ENCODE measurements at regions not wholly inside any gene's neighbourhood (a gene's known extent, or its start where the extent isn't known, plus 50 kb on each side); places are given as distances from the start of the nearest gene placed in this dataset.

GRCh38 chr7:31411416-31411815 is 70.9 kb upstream of the NEUROD6 start:
- H3K4me2 ChIP-seq (ENCODE audit: unreplicated experiment) = no peak overlapping the region
- no peaks in the 10 kb centered on the region for H3K79me2 ChIP-seq (ENCODE audit: insufficient read depth)
- H3F3A ChIP-seq (ENCODE audit: insufficient read depth) = no peaks in the 10 kb centered on the region
- WGBS, 2 experiments (ENCODE audit: low coverage in 1 of 2, low lambda C conversion rate in 2 of 2, missing lambda C conversion rate in 2 of 2) = 50% methylated on average over 1 of the region's 1 CpG
- H3K27ac ChIP-seq = no peak overlapping the region
- no peaks in the 10 kb centered on the region for H4K20me1 ChIP-seq (ENCODE audit: insufficient read depth)
- in situ Hi-C loops (cut with MboI) = no loop called here
- no peaks in the 10 kb centered on the region for H3K36me3 ChIP-seq (ENCODE audit: low read depth)
- no peak overlapping the region for H2AFZ ChIP-seq
- H3K4me3 ChIP-seq = no peak overlapping the region
- no peaks in the 10 kb centered on the region for H3K4me1 ChIP-seq (ENCODE audit: insufficient read depth)
- no peak for DNase-seq
- H3K9ac ChIP-seq = no peak overlapping the region
- no peaks in the 10 kb centered on the region for H3K27me3 ChIP-seq (replicated peaks; ENCODE audit: insufficient read depth)
- no peaks in the 10 kb centered on the region for H3K9me3 ChIP-seq (ENCODE audit: low read depth)
- no peaks in the 10 kb centered on the region for H3K9me2 ChIP-seq (ENCODE audit: insufficient read depth)
- TF ChIP-seq EZH2 (IDR thresholded peaks at IDR 0.05; ENCODE audit: insufficient read depth, poor library complexity, severe bottlenecking) (no peak), EZH2phosphoT487 (IDR thresholded peaks at IDR 0.05; ENCODE audit: insufficient read depth, low read depth) (no peak)

- no peak overlapping the region for H2AFZ ChIP-seq
- no peaks in the 10 kb centered on the region for H3K9me3 ChIP-seq (ENCODE audit: low read depth)
- no peaks in the 10 kb centered on the region for H3F3A ChIP-seq (ENCODE audit: insufficient read depth)
- no peaks in the 10 kb centered on the region for H3K79me2 ChIP-seq (ENCODE audit: insufficient read depth)
- H3K4me3 ChIP-seq = no peak overlapping the region
- no peak overlapping the region for H3K27ac ChIP-seq
- H4K20me1 ChIP-seq (ENCODE audit: insufficient read depth) = no peaks in the 10 kb centered on the region
- no peak for TF ChIP-seq EZH2 (IDR thresholded peaks at IDR 0.05; ENCODE audit: insufficient read depth, poor library complexity, severe bottlenecking)
- TF ChIP-seq EZH2phosphoT487 (IDR thresholded peaks at IDR 0.05; ENCODE audit: insufficient read depth, low read depth) = no peak
- no peak overlapping the region for H3K4me2 ChIP-seq (ENCODE audit: unreplicated experiment)
- in situ Hi-C loops (cut with MboI) = no loop called here
- no peaks in the 10 kb centered on the region for H3K9me2 ChIP-seq (ENCODE audit: insufficient read depth)
- no peak for DNase-seq
- 0 to 4% methylated on average over 1 of the region's 1 CpG for WGBS, 2 experiments (ENCODE audit: low coverage in 1 of 2, low lambda C conversion rate in 2 of 2, missing lambda C conversion rate in 2 of 2)
- no peak overlapping the region for H3K9ac ChIP-seq
- no peaks in the 10 kb centered on the region for H3K27me3 ChIP-seq (replicated peaks; ENCODE audit: insufficient read depth)
- H3K4me1 ChIP-seq (ENCODE audit: insufficient read depth) = no peaks in the 10 kb centered on the region
- H3K36me3 ChIP-seq (ENCODE audit: low read depth) = no peaks in the 10 kb centered on the region
Measured at GRCh38 chr7:31413766-31414165, 73.2 kb upstream of the NEUROD6 start.

GRCh38 chr7:31416381-31416870 is 75.9 kb upstream of the NEUROD6 start:
- no peaks in the 10 kb centered on the region for H3K36me3 ChIP-seq (ENCODE audit: low read depth)
- H3K9me3 ChIP-seq (ENCODE audit: low read depth) = no peaks in the 10 kb centered on the region
- no peak for TF ChIP-seq EZH2 (IDR thresholded peaks at IDR 0.05; ENCODE audit: insufficient read depth, poor library complexity, severe bottlenecking)
- no peak for TF ChIP-seq EZH2phosphoT487 (IDR thresholded peaks at IDR 0.05; ENCODE audit: insufficient read depth, low read depth)
- no peaks in the 10 kb centered on the region for H3K79me2 ChIP-seq (ENCODE audit: insufficient read depth)
- no peaks in the 10 kb centered on the region for H3F3A ChIP-seq (ENCODE audit: insufficient read depth)
- 8 to 9% methylated on average over 5 of the region's 5 CpGs for WGBS, 2 experiments (ENCODE audit: low coverage in 1 of 2, low lambda C conversion rate in 2 of 2, missing lambda C conversion rate in 2 of 2)
- no peak overlapping the region for H2AFZ ChIP-seq
- H3K4me3 ChIP-seq = no peak overlapping the region
- H3K9ac ChIP-seq = no peak overlapping the region
- no peak overlapping the region for H3K4me2 ChIP-seq (ENCODE audit: unreplicated experiment)
- no peaks in the 10 kb centered on the region for H3K27me3 ChIP-seq (replicated peaks; ENCODE audit: insufficient read depth)
- no peak for DNase-seq
- no peak overlapping the region for H3K27ac ChIP-seq
- in situ Hi-C loops (cut with MboI) = no loop called here
- no peaks in the 10 kb centered on the region for H3K4me1 ChIP-seq (ENCODE audit: insufficient read depth)
- no peaks in the 10 kb centered on the region for H3K9me2 ChIP-seq (ENCODE audit: insufficient read depth)
- no peaks in the 10 kb centered on the region for H4K20me1 ChIP-seq (ENCODE audit: insufficient read depth)

GRCh38 chr7:31418928-31419327 is 78.4 kb upstream of the NEUROD6 start:
- 8 to 11% methylated on average over 2 of the region's 2 CpGs for WGBS, 2 experiments (ENCODE audit: low coverage in 1 of 2, low lambda C conversion rate in 2 of 2, missing lambda C conversion rate in 2 of 2)
- Histone ChIP-seq H4K20me1 (ENCODE audit: insufficient read depth) (no peaks in the 10 kb centered on the region), H3K4me2 (ENCODE audit: unreplicated experiment) (no peak overlapping the region), H3K36me3 (ENCODE audit: low read depth) (no peaks in the 10 kb centered on the region), H3F3A (ENCODE audit: insufficient read depth) (no peaks in the 10 kb centered on the region), H3K9ac (no peak overlapping the region), H3K4me1 (ENCODE audit: insufficient read depth) (no peaks in the 10 kb centered on the region), H3K9me2 (ENCODE audit: insufficient read depth) (no peaks in the 10 kb centered on the region), H3K4me3 (no peak overlapping the region), H3K9me3 (ENCODE audit: low read depth) (no peaks in the 10 kb centered on the region), H2AFZ (no peak overlapping the region), H3K27me3 (replicated peaks; ENCODE audit: insufficient read depth) (no peaks in the 10 kb centered on the region), H3K27ac (no peak overlapping the region), H3K79me2 (ENCODE audit: insufficient read depth) (no peaks in the 10 kb centered on the region)
- DNase-seq = no peak
- in situ Hi-C loops (cut with MboI) = no loop called here
- TF ChIP-seq EZH2phosphoT487 (IDR thresholded peaks at IDR 0.05; ENCODE audit: insufficient read depth, low read depth) = no peak
- TF ChIP-seq EZH2 (IDR thresholded peaks at IDR 0.05; ENCODE audit: insufficient read depth, poor library complexity, severe bottlenecking) = no peak

GRCh38 chr7:31419505-31420055 is 79.1 kb upstream of the NEUROD6 start:
- H3K9me3 ChIP-seq (ENCODE audit: low read depth) = no peaks in the 10 kb centered on the region
- in situ Hi-C loops (cut with MboI) = no loop called here
- H3K27ac ChIP-seq = no peak overlapping the region
- no peaks in the 10 kb centered on the region for H3K79me2 ChIP-seq (ENCODE audit: insufficient read depth)
- H3K4me3 ChIP-seq = no peak overlapping the region
- H3F3A ChIP-seq (ENCODE audit: insufficient read depth) = no peaks in the 10 kb centered on the region
- H3K9me2 ChIP-seq (ENCODE audit: insufficient read depth) = no peaks in the 10 kb centered on the region
- H3K4me1 ChIP-seq (ENCODE audit: insufficient read depth) = no peaks in the 10 kb centered on the region
- no peak overlapping the region for H2AFZ ChIP-seq
- no peak overlapping the region for H3K4me2 ChIP-seq (ENCODE audit: unreplicated experiment)
- TF ChIP-seq EZH2phosphoT487 (IDR thresholded peaks at IDR 0.05; ENCODE audit: insufficient read depth, low read depth) (no peak), EZH2 (IDR thresholded peaks at IDR 0.05; ENCODE audit: insufficient read depth, poor library complexity, severe bottlenecking) (no peak)
- H3K9ac ChIP-seq = no peak overlapping the region
- 13 to 15% methylated on average over 3 of the region's 3 CpGs for WGBS, 2 experiments (ENCODE audit: low coverage in 1 of 2, low lambda C conversion rate in 2 of 2, missing lambda C conversion rate in 2 of 2)
- H4K20me1 ChIP-seq (ENCODE audit: insufficient read depth) = no peaks in the 10 kb centered on the region
- no peaks in the 10 kb centered on the region for H3K27me3 ChIP-seq (replicated peaks; ENCODE audit: insufficient read depth)
- DNase-seq = no peak
- H3K36me3 ChIP-seq (ENCODE audit: low read depth) = no peaks in the 10 kb centered on the region

All from GM23248 (cell line).